Vagina (tissue), 2 donors: ENCODE measurements at regions not wholly inside any gene's neighbourhood (a gene's known extent, or its start where the extent isn't known, plus 50 kb on each side); places are given as distances from the start of the nearest gene placed in this dataset.

Experiments
- DNase-seq, 2 donors: peaks; one replicate each; pipeline ENCODE4 v3.0.0-alpha.2; 2017; ENCODE audit errors: extremely low spot score in 2 of 2
- H3K27ac ChIP-seq: fragments of 200-600 bp; sonication (generic); one replicate; pipeline ENCODE4 v1.5.1; 2019
- H3K27me3 ChIP-seq: fragments of 200-600 bp; sonication (generic); one replicate; pipeline ENCODE4 v1.5.1; 2019
- H3K36me3 ChIP-seq, 2 donors: fragments of 200-600 bp; sonication (generic); one replicate each; pipeline ENCODE4 v1.5.1; 2017 to 2019
- H3K4me1 ChIP-seq: fragments of 200-600 bp; sonication (generic); one replicate; pipeline ENCODE4 v1.5.1; 2019
- H3K4me3 ChIP-seq, 2 donors: fragments of 200-600 bp; sonication (generic); 1 replicate in 1 of 2; 2 replicates in 1 of 2; pipeline ENCODE4 v1.5.1; 2016 to 2019
- H3K9me3 ChIP-seq: fragments of 200-600 bp; sonication (generic); one replicate; pipeline ENCODE4 v1.5.1; 2019
- CTCF ChIP-seq, 3 experiments: fragments of 450-650 bp in 2 of 3; fragments of 200-600 bp in 1 of 3; sonication (generic) in 1 of 3; IDR thresholded peaks; one replicate each; pipeline ENCODE4 v1.5.1; 2017 to 2019; ENCODE audit warnings: antibody characterized with exemption in 3 of 3, mild to moderate bottlenecking in 2 of 3, moderate library complexity in 2 of 3
- POLR2A ChIP-seq, 2 donors: fragments of 450-650 bp; IDR thresholded peaks; one replicate each; pipeline ENCODE4 v1.6.1; 2017; ENCODE audit warnings: antibody characterized with exemption in 2 of 2, mild to moderate bottlenecking in 2 of 2, moderate library complexity in 2 of 2
- POLR2AphosphoS5 ChIP-seq, 2 donors: sonication (generic); formaldehyde crosslinking; IDR thresholded peaks; one replicate each; pipeline ENCODE4 v1.9.0; 2017; ENCODE audit warnings: antibody characterized with exemption in 2 of 2, mild to moderate bottlenecking in 2 of 2, low read depth in 1 of 2; ENCODE audit not compliant: insufficient read depth in 1 of 2
- intact Hi-C: fragments of 100-400 bp; cut with DNase I; formaldehyde crosslinking; loops from one replicate; pipeline ENCODE4 v1.15.1; 2023

DNA sequence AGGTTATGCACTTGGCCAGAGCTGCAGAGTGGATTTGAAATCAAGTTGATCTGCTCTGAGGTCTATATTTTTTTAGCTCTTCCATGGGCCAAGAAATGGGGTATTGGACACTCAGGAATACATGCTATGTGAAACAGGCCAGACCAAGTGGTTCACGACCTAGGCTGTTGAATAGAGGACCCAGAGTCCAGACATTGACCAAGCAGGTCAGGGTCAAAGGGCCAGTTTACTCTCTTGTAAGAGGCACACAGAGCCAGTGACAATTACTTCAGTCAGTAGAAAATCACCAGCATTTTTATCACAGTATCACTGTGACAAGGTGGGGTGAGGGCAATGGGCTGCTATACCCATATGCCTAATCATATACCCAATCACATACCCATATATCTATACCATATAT, 320.6 kb upstream of the RORA start:
- Histone ChIP-seq H3K4me3 (no peak overlapping the region), H3K4me1 (no peaks in the 10 kb centered on the region), H3K9me3 (no peaks in the 10 kb centered on the region), H3K36me3 (no peaks in the 10 kb centered on the region), H3K27me3 (no peaks in the 10 kb centered on the region), H3K27ac (no peak overlapping the region)
- no peak for DNase-seq
- intact Hi-C loops, result no loop called here
- TF ChIP-seq POLR2A (IDR thresholded peaks at IDR 0.05), result no peak
- no peak for TF ChIP-seq POLR2AphosphoS5 (IDR thresholded peaks at IDR 0.05; ENCODE audit: insufficient read depth in 1 of 2, low read depth in 1 of 2)
- TF ChIP-seq CTCF (IDR thresholded peaks at IDR 0.05), result no peak

DNA sequence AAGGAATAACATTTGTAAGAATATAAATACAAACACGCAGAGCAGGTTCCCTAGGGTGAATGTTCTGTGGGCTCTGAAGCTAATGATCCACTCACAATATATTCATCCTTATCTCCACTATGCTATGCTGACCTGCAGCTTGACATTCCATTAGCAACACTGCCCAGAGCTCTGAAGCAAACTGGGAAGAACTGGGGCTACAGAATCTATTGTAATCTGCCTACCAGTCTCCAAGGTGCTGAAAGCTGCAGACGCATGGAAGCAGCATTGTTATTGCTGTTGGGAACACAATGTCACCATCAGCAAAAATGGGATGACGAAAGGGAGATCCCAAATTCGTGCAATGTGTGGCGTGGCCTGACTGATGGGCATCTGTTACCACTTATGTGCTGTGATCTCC, 316.7 kb upstream of the RORA start:
- no peaks in the 10 kb centered on the region for H3K36me3 ChIP-seq
- DNase-seq, result no peak
- H3K27me3 ChIP-seq, result no peaks in the 10 kb centered on the region
- H3K27ac ChIP-seq, result no peak overlapping the region
- H3K4me1 ChIP-seq, result no peaks in the 10 kb centered on the region
- intact Hi-C loops, result no loop called here
- no peak for TF ChIP-seq CTCF (IDR thresholded peaks at IDR 0.05)
- TF ChIP-seq POLR2A (IDR thresholded peaks at IDR 0.05), result no peak
- no peak for TF ChIP-seq POLR2AphosphoS5 (IDR thresholded peaks at IDR 0.05; ENCODE audit: insufficient read depth in 1 of 2, low read depth in 1 of 2)
- H3K4me3 ChIP-seq, result no peak overlapping the region
- no peaks in the 10 kb centered on the region for H3K9me3 ChIP-seq

DNA sequence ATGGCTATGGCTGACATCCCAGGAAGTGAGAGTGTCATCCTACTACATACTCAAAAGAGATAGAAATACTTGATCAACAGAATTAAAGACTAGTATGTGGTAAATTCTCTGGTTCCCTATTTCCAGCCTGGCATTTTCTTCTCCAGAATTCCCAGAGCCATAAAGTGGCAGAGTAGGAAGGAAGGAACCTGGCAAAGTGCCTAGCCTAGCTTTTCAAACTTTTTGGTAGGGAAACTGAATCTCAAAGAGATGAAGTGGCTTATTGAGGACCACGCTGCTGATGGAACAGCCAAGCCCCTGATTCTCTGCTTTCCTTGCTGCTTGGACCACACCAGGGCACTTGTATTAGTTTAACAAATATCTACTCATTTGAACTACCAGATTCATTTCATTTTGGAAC, 312.4 kb upstream of the RORA start:
- Histone ChIP-seq H3K36me3 (no peaks in the 10 kb centered on the region), H3K4me3 (no peak overlapping the region), H3K4me1 (no peaks in the 10 kb centered on the region), H3K9me3 (no peaks in the 10 kb centered on the region), H3K27ac (no peak overlapping the region), H3K27me3 (no peaks in the 10 kb centered on the region)
- no peak for DNase-seq
- intact Hi-C loops, result no loop called here
- TF ChIP-seq POLR2A (IDR thresholded peaks at IDR 0.05), result no peak
- TF ChIP-seq POLR2AphosphoS5 (IDR thresholded peaks at IDR 0.05; ENCODE audit: insufficient read depth in 1 of 2, low read depth in 1 of 2), result no peak
- TF ChIP-seq CTCF (IDR thresholded peaks at IDR 0.05), result no peak

- TF ChIP-seq POLR2AphosphoS5 (IDR thresholded peaks at IDR 0.05; ENCODE audit: insufficient read depth in 1 of 2, low read depth in 1 of 2) (no peak), POLR2A (IDR thresholded peaks at IDR 0.05) (no peak), CTCF (IDR thresholded peaks at IDR 0.05) (no peak)
- Histone ChIP-seq H3K27me3 (no peaks in the 10 kb centered on the region), H3K9me3 (no peaks in the 10 kb centered on the region), H3K36me3 (no peaks in the 10 kb centered on the region), H3K4me3 (no peak overlapping the region), H3K4me1 (no peaks in the 10 kb centered on the region), H3K27ac (no peak overlapping the region)
- intact Hi-C loops, result no loop called here
- DNase-seq, result no peak
These were observed 308.2 kb upstream of the RORA start for GRCh38 chr15:61537337-61537736.

GRCh38 chr15:61534986-61535385, 305.9 kb upstream of the RORA start:
- H3K36me3 ChIP-seq, result no peaks in the 10 kb centered on the region
- no peaks in the 10 kb centered on the region for H3K4me1 ChIP-seq
- H3K4me3 ChIP-seq, result no peak overlapping the region
- no peaks in the 10 kb centered on the region for H3K9me3 ChIP-seq
- H3K27ac ChIP-seq, result no peak overlapping the region
- TF ChIP-seq POLR2AphosphoS5 (IDR thresholded peaks at IDR 0.05; ENCODE audit: insufficient read depth in 1 of 2, low read depth in 1 of 2) (no peak), POLR2A (IDR thresholded peaks at IDR 0.05) (no peak), CTCF (IDR thresholded peaks at IDR 0.05) (no peak)
- no peaks in the 10 kb centered on the region for H3K27me3 ChIP-seq
- DNase-seq, result no peak
- intact Hi-C loops, result no loop called here
